C4-2B (cell line): ENCODE measurements at regions not wholly inside any gene's neighbourhood (a gene's known extent, or its start where the extent isn't known, plus 50 kb on each side); places are given as distances from the start of the nearest gene placed in this dataset.

Experiments used
- H3K27ac ChIP-seq: fragments of 450-650 bp; 2 replicates; pipeline ENCODE4 v1.5.1; 2017
- ZFX ChIP-seq: fragments of 450-650 bp; IDR thresholded peaks from 2 replicates; pipeline ENCODE4 v1.6.1; 2017
- TF ChIP-seq, protein P1 (sequence below): fragments of 450-650 bp; conservative IDR thresholded peaks from 2 replicates; pipeline ENCODE4 v1.5.1; 2017; ENCODE audit warnings: mild to moderate bottlenecking

DNA sequence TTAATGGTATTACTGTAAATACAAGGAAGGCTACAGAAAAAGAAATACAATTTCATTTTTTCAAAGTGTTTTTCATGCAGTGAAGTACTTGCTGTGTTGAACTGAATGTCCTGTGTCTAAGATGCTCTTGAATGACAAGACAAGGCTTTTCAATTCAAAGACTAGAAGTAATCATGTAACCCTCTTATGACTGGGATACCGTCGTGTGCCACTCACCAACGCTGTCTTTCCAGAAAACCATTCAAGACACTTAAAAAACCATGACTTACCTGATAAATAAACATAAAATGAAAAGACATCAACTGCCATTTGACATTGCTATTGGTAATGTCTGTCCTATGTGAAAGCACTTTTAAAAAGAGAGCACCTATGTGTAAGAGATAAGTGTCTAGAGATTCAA is 183.1 kb upstream of the DPP10 start:
- H3K27ac ChIP-seq, result no peak overlapping the region
- TF ChIP-seq ZFX, result no peak
- TF ChIP-seq, protein P1, sequence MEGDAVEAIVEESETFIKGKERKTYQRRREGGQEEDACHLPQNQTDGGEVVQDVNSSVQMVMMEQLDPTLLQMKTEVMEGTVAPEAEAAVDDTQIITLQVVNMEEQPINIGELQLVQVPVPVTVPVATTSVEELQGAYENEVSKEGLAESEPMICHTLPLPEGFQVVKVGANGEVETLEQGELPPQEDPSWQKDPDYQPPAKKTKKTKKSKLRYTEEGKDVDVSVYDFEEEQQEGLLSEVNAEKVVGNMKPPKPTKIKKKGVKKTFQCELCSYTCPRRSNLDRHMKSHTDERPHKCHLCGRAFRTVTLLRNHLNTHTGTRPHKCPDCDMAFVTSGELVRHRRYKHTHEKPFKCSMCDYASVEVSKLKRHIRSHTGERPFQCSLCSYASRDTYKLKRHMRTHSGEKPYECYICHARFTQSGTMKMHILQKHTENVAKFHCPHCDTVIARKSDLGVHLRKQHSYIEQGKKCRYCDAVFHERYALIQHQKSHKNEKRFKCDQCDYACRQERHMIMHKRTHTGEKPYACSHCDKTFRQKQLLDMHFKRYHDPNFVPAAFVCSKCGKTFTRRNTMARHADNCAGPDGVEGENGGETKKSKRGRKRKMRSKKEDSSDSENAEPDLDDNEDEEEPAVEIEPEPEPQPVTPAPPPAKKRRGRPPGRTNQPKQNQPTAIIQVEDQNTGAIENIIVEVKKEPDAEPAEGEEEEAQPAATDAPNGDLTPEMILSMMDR, result no peak

DNA sequence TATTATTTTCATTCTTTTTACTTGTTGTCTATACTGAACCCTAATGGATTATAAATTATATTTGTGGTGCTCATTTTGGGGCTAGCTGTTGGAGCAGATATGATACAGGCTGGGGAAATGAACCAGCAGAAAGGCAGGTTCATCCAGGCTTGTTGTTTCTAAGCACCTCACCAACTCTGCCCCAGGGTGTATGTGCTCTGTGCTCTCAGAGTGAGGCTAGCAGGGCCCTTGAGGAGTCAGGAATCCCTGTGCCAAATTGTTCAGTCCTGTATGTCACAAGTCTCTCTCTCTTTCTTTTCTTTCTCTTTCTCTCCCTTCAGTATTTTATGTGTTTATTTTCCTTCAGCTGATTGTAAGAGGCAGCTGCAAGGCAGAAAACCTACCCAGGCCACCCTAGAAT is 181.1 kb upstream of the DPP10 start:
- TF ChIP-seq, protein P1, result no peak
- TF ChIP-seq ZFX, result no peak
- no peak overlapping the region for H3K27ac ChIP-seq

DNA sequence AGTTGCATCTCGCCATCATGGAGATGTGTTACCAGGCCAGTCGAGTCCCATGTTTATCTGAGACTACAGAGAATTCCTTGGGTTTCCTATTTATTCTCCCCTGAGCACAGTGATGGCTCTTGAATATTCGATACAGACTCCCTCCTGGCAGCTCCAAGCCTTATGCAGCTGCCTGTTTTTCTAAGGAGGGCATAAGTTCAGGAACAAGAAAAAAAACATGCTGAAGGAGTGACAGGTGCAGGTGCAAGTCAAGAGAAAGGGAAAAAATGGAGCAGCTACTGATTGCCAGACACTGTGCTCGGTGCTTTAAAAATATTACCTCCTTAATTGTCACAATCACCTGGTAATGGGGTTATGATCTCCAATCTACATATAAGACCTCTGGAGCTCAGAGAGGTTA is 177.2 kb upstream of the DPP10 start:
- TF ChIP-seq ZFX, result no peak
- TF ChIP-seq, protein P1, result no peak

DNA sequence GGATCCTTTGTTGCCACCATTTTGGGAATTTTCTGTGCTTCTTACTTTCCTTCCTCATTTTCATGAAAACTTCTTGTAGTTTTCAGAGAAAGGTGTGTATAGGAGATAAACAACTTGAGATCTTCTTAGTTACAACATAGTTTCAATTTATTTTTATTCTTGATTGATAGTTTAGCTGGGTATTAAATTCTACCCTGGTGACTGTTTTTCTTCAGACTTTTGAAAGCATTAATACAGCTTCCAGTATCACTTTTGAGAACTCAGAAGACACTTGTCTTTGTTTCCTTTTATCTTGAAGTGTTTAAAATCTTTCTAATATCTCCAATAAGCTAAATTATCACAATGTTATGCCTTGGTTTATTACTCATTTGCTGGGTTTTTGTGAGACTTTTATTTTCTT is 167.5 kb upstream of the DPP10 start:
- TF ChIP-seq, protein P1, result no peak
- TF ChIP-seq ZFX, result no peak
- H3K27ac ChIP-seq, result no peak overlapping the region

More for the DNA sequence above, 177.2 kb upstream of the DPP10 start:
- H3K27ac ChIP-seq, result no peak overlapping the region

DNA sequence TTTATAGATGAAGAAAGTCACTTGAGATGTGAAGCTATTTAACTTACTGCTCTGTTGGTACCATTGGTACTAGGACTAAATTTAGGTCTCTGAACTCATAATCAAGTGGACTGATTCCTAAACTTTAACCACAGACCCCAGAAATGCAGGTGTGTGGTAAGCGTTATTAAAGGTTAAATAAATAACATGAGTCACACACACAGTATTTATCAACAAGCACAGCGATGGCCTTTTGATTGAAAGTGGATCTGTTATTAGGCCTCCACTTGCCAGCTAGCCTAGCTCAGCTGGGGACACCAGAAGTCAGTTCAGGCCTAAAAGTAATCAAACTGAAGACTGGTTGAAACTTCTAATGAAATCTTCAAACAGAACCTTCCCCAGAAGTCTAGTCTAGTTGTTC is 161.3 kb upstream of the DPP10 start:
- TF ChIP-seq ZFX, result no peak
- TF ChIP-seq, protein P1, result no peak
- H3K27ac ChIP-seq, result no peak overlapping the region

DNA sequence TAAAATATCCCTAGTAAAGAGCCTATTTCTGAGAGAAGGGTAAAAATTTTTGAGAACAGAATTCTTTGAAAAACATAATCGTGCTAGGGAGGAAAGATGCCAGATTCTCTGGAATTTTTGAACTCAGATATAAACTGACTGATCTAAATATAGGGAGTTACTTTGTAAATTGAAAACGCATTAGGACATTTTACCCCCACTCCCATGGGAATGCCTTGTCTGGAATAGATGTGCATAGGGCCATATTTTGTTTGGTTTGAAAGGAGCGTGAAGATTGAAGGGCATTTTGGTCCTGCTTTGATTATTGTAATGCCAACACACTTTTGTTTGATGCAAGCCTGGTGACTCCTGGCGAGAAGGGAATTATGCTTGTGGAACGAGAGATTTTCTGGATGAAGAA is 158.7 kb upstream of the DPP10 start:
- TF ChIP-seq ZFX, result no peak
- TF ChIP-seq, protein P1, result no peak
- H3K27ac ChIP-seq, result no peak overlapping the region

DNA sequence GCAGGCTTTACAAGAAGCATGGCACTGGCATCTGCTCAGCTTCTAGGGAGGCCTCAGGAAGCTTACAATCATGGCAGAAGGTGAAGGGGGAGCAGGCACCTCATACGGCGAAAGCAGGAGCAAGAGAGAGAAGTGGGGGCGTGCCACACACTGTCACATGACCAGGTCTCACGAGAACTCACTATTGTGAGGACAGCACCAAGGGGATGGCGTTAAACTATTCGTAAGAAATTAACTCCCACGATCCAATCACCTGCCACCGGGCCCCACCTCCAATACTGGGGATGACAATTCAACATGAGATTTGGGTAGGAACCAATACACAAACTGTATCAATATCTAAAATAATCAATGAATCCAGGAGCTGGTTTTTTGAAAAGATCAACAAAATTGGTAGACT is 156.0 kb upstream of the DPP10 start:
- TF ChIP-seq, protein P1, result no peak
- no peak for TF ChIP-seq ZFX

More for the DNA sequence above, 156.0 kb upstream of the DPP10 start:
- no peak overlapping the region for H3K27ac ChIP-seq
